ENCODE measurements at regions not wholly inside any gene's neighbourhood (a gene's known extent, or its start where the extent isn't known, plus 50 kb on each side); places are given as distances from the start of the nearest gene placed in this dataset.

GRCh38 chr6:14831937-14832336 lies 413.9 kb upstream of the JARID2 start:
- TF ChIP-seq POLR2A (IDR thresholded peaks at IDR 0.05; ENCODE audit: low read length) (no peak), GATA1 (IDR thresholded peaks at IDR 0.05; ENCODE audit: low read depth, low read length) (no peak)
- DNase-seq, result no peak

GRCh38 chr6:14832427-14832826 lies 413.4 kb upstream of the JARID2 start:
- DNase-seq, result no peak
- TF ChIP-seq POLR2A (IDR thresholded peaks at IDR 0.05; ENCODE audit: low read length) (no peak), GATA1 (IDR thresholded peaks at IDR 0.05; ENCODE audit: low read depth, low read length) (no peak)

DNA sequence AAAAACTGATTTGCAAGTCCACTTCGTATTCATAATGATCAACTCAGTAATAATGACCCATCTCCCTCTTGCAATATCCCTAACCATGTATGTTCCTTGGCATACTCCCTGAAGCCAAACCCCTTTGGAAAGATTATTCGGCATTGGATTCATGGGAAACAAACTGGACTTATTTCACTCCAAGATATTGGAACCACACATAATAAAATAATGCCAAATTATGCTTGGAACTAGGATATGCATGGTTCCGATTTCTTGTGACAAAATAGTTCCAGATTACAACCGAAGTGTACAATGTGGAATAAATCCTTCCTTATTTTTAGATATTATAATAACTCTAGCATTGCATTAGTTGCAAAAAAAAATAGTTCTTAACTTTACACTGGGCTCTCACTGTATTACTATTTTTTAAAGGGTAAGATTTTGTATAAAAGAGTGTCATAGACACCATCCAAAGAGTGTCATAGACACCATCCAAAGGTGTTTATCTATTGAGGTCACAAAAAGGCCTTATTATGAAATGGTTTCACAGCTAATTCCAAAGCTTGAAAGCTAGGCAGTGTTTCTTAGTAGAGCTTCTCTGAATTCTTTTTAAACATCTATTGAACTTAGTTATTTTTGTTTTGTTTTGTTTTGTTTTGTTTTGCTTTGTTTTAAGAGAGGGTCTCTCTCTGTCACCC lies 410.9 kb upstream of the JARID2 start:
- no peak for TF ChIP-seq POLR2A (IDR thresholded peaks at IDR 0.05; ENCODE audit: low read length)
- TF ChIP-seq GATA1 (IDR thresholded peaks at IDR 0.05; ENCODE audit: low read depth, low read length), result no peak
- no peak for DNase-seq

DNA sequence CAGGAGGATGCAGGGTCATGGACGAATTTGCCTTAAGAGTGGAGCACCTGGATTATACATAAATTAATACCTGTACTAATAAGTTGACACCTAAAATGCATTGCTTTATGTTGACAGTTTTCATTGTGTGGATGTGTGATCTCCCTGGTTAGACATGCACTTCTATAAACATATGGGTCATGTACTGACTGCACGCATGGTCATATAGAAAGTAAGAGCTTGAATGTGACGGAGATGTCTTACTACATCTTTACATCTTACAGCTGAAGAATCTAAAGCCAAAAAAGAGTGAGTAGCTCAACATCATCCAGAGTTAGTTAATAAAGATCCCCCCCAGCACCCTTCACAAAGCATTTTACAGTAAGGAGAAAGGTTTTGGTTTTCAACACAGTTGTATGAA lies 408.4 kb upstream of the JARID2 start:
- DNase-seq, result no peak
- TF ChIP-seq GATA1 (IDR thresholded peaks at IDR 0.05; ENCODE audit: low read depth, low read length) (no peak), POLR2A (IDR thresholded peaks at IDR 0.05; ENCODE audit: low read length) (no peak)

DNA sequence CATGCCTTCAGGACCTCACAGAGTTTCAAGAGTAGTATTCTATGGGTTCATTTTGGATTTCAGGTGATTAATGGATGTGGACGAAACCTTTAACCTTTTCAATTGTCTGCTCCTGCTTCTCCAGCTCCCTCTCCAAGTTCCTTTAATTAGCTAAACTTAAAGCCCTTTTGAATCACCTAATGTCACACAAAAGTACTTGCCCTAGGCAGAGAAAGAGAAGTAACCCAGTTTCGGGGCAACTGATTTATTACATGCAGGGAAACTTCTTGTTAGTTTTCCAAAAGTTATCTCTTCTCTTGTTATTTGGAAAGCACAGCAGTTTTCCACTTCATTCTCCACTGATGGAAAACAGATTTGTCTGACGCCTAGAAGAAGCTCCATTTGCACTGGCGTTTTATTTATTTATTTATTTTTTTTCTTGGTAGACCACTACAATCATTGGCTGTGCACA lies 407.7 kb upstream of the JARID2 start:
- no peak for DNase-seq
- no peak for TF ChIP-seq POLR2A (IDR thresholded peaks at IDR 0.05; ENCODE audit: low read length)
- TF ChIP-seq GATA1 (IDR thresholded peaks at IDR 0.05; ENCODE audit: low read depth, low read length), result no peak

DNA sequence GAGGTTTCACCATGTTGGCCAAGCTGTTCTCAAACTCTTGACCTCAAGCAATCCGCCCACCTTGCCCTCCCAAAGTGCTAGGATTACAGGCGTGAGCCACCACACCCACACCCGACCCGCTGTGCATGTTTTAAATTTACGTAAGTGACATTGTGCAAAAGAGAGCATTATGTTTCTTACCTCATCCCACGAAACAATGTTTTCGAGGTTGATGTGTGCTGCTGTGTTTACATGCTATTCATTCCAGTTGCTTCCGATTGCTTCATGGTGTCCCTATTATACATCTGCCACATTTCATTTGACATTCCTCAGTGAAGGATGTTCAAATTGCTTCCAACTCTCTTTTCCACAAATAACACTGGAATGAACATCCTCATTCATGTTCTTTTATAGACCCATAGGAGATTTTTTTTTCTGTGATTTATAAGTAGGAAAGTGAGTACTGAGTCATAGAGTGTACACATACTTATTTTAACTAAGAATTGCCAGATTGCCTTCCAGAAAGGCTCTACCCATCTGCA lies 403.9 kb upstream of the JARID2 start:
- no peak for DNase-seq
- TF ChIP-seq POLR2A (IDR thresholded peaks at IDR 0.05; ENCODE audit: low read length) (no peak), GATA1 (IDR thresholded peaks at IDR 0.05; ENCODE audit: low read depth, low read length) (no peak)

GRCh38 chr6:14844411-14844810 lies 401.5 kb upstream of the JARID2 start:
- TF ChIP-seq POLR2A (IDR thresholded peaks at IDR 0.05; ENCODE audit: low read length) (no peak), GATA1 (IDR thresholded peaks at IDR 0.05; ENCODE audit: low read depth, low read length) (no peak)
- no peak for DNase-seq

DNA sequence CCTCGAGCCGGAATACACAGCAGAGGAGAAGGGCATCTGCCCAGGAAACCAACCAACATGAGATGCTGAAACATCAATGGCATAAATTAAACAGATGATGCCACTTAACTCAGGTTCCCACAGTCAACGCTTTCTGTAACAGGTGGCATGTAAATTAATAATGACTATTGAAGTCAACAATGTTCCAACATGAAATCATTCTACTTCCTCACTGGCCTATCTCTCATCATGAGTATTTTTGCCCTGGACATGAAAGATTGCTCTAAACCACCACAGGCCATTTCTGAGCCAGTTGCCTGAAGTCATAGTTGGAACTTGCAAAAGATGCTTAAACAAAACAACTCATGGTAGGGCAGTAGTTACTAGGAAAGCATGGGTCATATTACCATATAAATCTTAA lies 397.9 kb upstream of the JARID2 start:
- DNase-seq, result no peak
- TF ChIP-seq GATA1 (IDR thresholded peaks at IDR 0.05; ENCODE audit: low read depth, low read length) (no peak), POLR2A (IDR thresholded peaks at IDR 0.05; ENCODE audit: low read length) (no peak)

DNA sequence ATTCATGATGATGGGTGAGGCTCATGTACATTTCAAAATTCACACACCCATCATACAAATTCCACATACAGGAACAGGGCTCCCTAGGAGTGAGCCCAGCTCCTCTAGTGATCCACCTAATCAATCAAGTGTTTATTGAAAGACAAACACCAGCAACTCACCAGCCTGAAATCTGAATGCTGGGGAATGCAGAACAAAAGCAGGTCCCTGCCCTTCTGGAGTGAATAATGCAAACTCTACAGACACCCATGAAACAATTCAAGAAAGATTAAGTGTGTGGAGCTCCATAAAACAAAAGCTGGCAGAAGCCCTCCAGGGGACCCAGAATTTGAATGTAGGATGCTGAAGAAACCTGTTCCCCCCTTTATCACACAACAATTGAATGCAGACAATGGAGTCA lies 396.7 kb upstream of the JARID2 start:
- TF ChIP-seq GATA1 (IDR thresholded peaks at IDR 0.05; ENCODE audit: low read depth, low read length) (no peak), POLR2A (IDR thresholded peaks at IDR 0.05; ENCODE audit: low read length) (no peak)
- no peak for DNase-seq

GRCh38 chr6:14851281-14851680 lies 394.6 kb upstream of the JARID2 start:
- DNase-seq, result no peak
- TF ChIP-seq GATA1 (IDR thresholded peaks at IDR 0.05; ENCODE audit: low read depth, low read length) (no peak), POLR2A (IDR thresholded peaks at IDR 0.05; ENCODE audit: low read length) (no peak)

- peak; percentile 7 to 23 for DNase-seq
- TF ChIP-seq POLR2A (IDR thresholded peaks at IDR 0.05; ENCODE audit: low read length) (no peak), GATA1 (IDR thresholded peaks at IDR 0.05; ENCODE audit: low read depth, low read length) (no peak)
These were observed 393.5 kb upstream of the JARID2 start for GRCh38 chr6:14852375-14852774.

DNA sequence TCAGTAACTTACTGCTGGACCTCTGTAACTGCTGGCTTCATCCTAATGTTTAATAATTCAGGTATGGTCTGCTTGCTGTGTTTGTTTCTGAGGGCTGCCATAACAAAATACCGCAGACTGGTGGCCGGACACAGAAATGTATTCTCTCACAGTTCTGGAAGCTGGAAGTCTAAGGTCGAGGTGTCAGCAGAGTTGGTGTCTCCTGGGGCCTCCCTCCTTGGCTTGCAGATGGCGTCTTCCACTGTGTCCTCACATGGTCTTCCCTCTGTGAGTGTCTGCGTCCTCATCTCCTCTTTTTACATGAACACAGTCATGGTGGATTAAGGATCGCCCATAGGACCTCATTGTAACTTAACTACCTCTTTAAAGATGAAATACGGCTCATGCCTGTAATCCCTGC lies 389.7 kb upstream of the JARID2 start:
- DNase-seq, result peak in 1 of 2 experiments; percentile 6
- TF ChIP-seq POLR2A (IDR thresholded peaks at IDR 0.05; ENCODE audit: low read length) (no peak), GATA1 (IDR thresholded peaks at IDR 0.05; ENCODE audit: low read depth, low read length) (no peak)

GRCh38 chr6:14857001-14857400 lies 388.9 kb upstream of the JARID2 start:
- peak; percentile 6 to 11 for DNase-seq
- TF ChIP-seq POLR2A (IDR thresholded peaks at IDR 0.05; ENCODE audit: low read length) (no peak), GATA1 (IDR thresholded peaks at IDR 0.05; ENCODE audit: low read depth, low read length) (no peak)

DNA sequence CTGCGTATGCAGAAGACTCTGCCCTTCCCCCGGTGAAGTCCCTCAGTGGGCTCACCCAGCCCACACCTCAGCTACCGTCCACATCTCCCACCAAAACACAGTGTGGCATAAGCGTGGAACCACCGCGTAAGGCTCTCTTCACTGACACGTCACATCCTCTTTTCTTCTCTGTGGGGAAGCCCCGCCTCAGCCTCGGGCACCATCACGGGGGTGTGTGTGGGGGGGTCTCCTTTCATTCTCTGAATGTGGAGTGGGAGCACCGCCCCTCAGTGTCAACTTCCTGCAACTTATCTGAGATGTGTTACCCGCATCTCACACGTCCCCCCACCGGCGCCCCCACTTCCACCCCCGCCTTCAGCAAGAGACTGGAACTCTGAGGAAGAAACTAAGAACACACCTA lies 388.4 kb upstream of the JARID2 start:
- no peak for DNase-seq
- no peak for TF ChIP-seq POLR2A (IDR thresholded peaks at IDR 0.05; ENCODE audit: low read length)
- no peak for TF ChIP-seq GATA1 (IDR thresholded peaks at IDR 0.05; ENCODE audit: low read depth, low read length)

GRCh38 chr6:14858808-14859207 lies 387.1 kb upstream of the JARID2 start:
- no peak for DNase-seq
- no peak for TF ChIP-seq GATA1 (IDR thresholded peaks at IDR 0.05; ENCODE audit: low read depth, low read length)
- no peak for TF ChIP-seq POLR2A (IDR thresholded peaks at IDR 0.05; ENCODE audit: low read length)

Data from erythroblast (primary cell).